Mesothelial cell of epicardium (in vitro differentiated cells): ENCODE measurements at regions not wholly inside any gene's neighbourhood (a gene's known extent, or its start where the extent isn't known, plus 50 kb on each side); places are given as distances from the start of the nearest gene placed in this dataset.

Experiments used
- DNase-seq, 2 experiments: peaks; one replicate each; pipeline ENCODE4 v3.0.0; 2021; ENCODE audit warnings: low spot score in 2 of 2; ENCODE audit not compliant: unreplicated experiment in 2 of 2
- H3K27ac Mint-ChIP-seq: 2 replicates; pipeline ENCODE4 v1.8.0; 2021; ENCODE audit warnings: mixed read lengths
- H3K27me3 Mint-ChIP-seq: 2 replicates; pipeline ENCODE4 v1.8.0; 2021; ENCODE audit warnings: low read depth, mixed read lengths
- H3K36me3 Mint-ChIP-seq: 2 replicates; pipeline ENCODE4 v1.8.0; 2021; ENCODE audit warnings: mixed read lengths
- H3K4me1 Mint-ChIP-seq: 2 replicates; pipeline ENCODE4 v1.8.0; 2021; ENCODE audit warnings: mixed read lengths
- H3K4me3 Mint-ChIP-seq: 2 replicates; pipeline ENCODE4 v1.8.0; 2021; ENCODE audit warnings: mild to moderate bottlenecking, moderate library complexity, mixed read lengths
- H3K9me3 Mint-ChIP-seq: 2 replicates; pipeline ENCODE4 v1.8.0; 2021; ENCODE audit warnings: mixed read lengths
- CTCF ChIP-seq: fragments of 200-600 bp; sonication (generic); IDR thresholded peaks from one replicate; pipeline ENCODE4 v1.5.0; 2021; ENCODE audit warnings: antibody characterized with exemption; ENCODE audit not compliant: unreplicated experiment

GRCh38 chr22:49178246-49179005, 649.2 kb downstream of the BRD1 start:
- H3K27ac Mint-ChIP-seq, result no peak overlapping the region
- no peak for TF ChIP-seq CTCF
- peaks cover 16% of the 10 kb centered on the region for H3K27me3 Mint-ChIP-seq
- H3K9me3 Mint-ChIP-seq, result no peaks in the 10 kb centered on the region
- no peaks in the 10 kb centered on the region for H3K4me1 Mint-ChIP-seq
- no peak for DNase-seq
- no peak overlapping the region for H3K4me3 Mint-ChIP-seq
- no peaks in the 10 kb centered on the region for H3K36me3 Mint-ChIP-seq

- no peaks in the 10 kb centered on the region for H3K4me1 Mint-ChIP-seq
- no peaks in the 10 kb centered on the region for H3K36me3 Mint-ChIP-seq
- no peak overlapping the region for H3K4me3 Mint-ChIP-seq
- no peak for DNase-seq
- no peaks in the 10 kb centered on the region for H3K9me3 Mint-ChIP-seq
- H3K27ac Mint-ChIP-seq, result no peak overlapping the region
- no peak for TF ChIP-seq CTCF
- H3K27me3 Mint-ChIP-seq, result peaks cover 18% of the 10 kb centered on the region
Observed at GRCh38 chr22:49177666-49178065, 650.0 kb downstream of the BRD1 start.

GRCh38 chr22:49176956-49177355, 650.7 kb downstream of the BRD1 start:
- no peak for DNase-seq
- H3K36me3 Mint-ChIP-seq, result no peaks in the 10 kb centered on the region
- H3K9me3 Mint-ChIP-seq, result no peaks in the 10 kb centered on the region

GRCh38 chr22:49170053-49170452, 657.6 kb downstream of the BRD1 start:
- H3K27me3 Mint-ChIP-seq, result peaks cover 17% of the 10 kb centered on the region
- no peaks in the 10 kb centered on the region for H3K36me3 Mint-ChIP-seq
- no peak for DNase-seq
- no peak overlapping the region for H3K27ac Mint-ChIP-seq
- peaks cover 4% of the 10 kb centered on the region for H3K9me3 Mint-ChIP-seq
- no peaks in the 10 kb centered on the region for H3K4me1 Mint-ChIP-seq
- TF ChIP-seq CTCF, result no peak
- H3K4me3 Mint-ChIP-seq, result no peak overlapping the region

More at GRCh38 chr22:49176956-49177355, 650.7 kb downstream of the BRD1 start:
- no peak for TF ChIP-seq CTCF
- Mint-ChIP-seq H3K27ac (no peak overlapping the region), H3K4me3 (no peak overlapping the region), H3K27me3 (peaks cover 16% of the 10 kb centered on the region), H3K4me1 (no peaks in the 10 kb centered on the region)

- peaks cover 4% of the 10 kb centered on the region for H3K9me3 Mint-ChIP-seq
- H3K4me3 Mint-ChIP-seq, result no peak overlapping the region
- peaks cover 13% of the 10 kb centered on the region for H3K27me3 Mint-ChIP-seq
Observed at GRCh38 chr22:49169074-49169744, 658.5 kb downstream of the BRD1 start.

More at GRCh38 chr22:49169074-49169744, 658.5 kb downstream of the BRD1 start:
- no peak for TF ChIP-seq CTCF
- H3K36me3 Mint-ChIP-seq, result no peaks in the 10 kb centered on the region
- DNase-seq, result no peak
- H3K4me1 Mint-ChIP-seq, result no peaks in the 10 kb centered on the region
- no peak overlapping the region for H3K27ac Mint-ChIP-seq
